ENCODE measurements at regions not wholly inside any gene's neighbourhood (a gene's known extent, or its start where the extent isn't known, plus 50 kb on each side); places are given as distances from the start of the nearest gene placed in this dataset.

- TF ChIP-seq, protein P1, sequence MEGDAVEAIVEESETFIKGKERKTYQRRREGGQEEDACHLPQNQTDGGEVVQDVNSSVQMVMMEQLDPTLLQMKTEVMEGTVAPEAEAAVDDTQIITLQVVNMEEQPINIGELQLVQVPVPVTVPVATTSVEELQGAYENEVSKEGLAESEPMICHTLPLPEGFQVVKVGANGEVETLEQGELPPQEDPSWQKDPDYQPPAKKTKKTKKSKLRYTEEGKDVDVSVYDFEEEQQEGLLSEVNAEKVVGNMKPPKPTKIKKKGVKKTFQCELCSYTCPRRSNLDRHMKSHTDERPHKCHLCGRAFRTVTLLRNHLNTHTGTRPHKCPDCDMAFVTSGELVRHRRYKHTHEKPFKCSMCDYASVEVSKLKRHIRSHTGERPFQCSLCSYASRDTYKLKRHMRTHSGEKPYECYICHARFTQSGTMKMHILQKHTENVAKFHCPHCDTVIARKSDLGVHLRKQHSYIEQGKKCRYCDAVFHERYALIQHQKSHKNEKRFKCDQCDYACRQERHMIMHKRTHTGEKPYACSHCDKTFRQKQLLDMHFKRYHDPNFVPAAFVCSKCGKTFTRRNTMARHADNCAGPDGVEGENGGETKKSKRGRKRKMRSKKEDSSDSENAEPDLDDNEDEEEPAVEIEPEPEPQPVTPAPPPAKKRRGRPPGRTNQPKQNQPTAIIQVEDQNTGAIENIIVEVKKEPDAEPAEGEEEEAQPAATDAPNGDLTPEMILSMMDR (conservative IDR thresholded peaks at IDR 0.05; ENCODE audit: low read depth in 2 of 2) = no peak
- TF ChIP-seq, protein P2, sequence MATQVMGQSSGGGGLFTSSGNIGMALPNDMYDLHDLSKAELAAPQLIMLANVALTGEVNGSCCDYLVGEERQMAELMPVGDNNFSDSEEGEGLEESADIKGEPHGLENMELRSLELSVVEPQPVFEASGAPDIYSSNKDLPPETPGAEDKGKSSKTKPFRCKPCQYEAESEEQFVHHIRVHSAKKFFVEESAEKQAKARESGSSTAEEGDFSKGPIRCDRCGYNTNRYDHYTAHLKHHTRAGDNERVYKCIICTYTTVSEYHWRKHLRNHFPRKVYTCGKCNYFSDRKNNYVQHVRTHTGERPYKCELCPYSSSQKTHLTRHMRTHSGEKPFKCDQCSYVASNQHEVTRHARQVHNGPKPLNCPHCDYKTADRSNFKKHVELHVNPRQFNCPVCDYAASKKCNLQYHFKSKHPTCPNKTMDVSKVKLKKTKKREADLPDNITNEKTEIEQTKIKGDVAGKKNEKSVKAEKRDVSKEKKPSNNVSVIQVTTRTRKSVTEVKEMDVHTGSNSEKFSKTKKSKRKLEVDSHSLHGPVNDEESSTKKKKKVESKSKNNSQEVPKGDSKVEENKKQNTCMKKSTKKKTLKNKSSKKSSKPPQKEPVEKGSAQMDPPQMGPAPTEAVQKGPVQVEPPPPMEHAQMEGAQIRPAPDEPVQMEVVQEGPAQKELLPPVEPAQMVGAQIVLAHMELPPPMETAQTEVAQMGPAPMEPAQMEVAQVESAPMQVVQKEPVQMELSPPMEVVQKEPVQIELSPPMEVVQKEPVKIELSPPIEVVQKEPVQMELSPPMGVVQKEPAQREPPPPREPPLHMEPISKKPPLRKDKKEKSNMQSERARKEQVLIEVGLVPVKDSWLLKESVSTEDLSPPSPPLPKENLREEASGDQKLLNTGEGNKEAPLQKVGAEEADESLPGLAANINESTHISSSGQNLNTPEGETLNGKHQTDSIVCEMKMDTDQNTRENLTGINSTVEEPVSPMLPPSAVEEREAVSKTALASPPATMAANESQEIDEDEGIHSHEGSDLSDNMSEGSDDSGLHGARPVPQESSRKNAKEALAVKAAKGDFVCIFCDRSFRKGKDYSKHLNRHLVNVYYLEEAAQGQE (IDR thresholded peaks at IDR 0.05; ENCODE audit: unreplicated experiment) = no peak
- no peak for TF ChIP-seq NANOG (IDR thresholded peaks at IDR 0.05; ENCODE audit: borderline replicate concordance)
Observed at GRCh38 chr18:41461114-41461513, 493.9 kb upstream of the PIK3C3 start (continued).

GRCh38 chr18:41459656-41460055 lies 495.4 kb upstream of the PIK3C3 start:
- H3K4me3 ChIP-seq = no peak overlapping the region
- peaks cover 22% of the 10 kb centered on the region; the same call in 1 of the 2 replicates for H3K4me1 ChIP-seq (ENCODE audit: insufficient read depth)
- no peak overlapping the region for H2AFZ ChIP-seq
- no peaks in the 10 kb centered on the region for H3K79me2 ChIP-seq (replicated peaks; ENCODE audit: insufficient read depth)
- Mint-ChIP-seq H3K4me1 (peaks cover 19% of the 10 kb centered on the region), H3K27me3 (ENCODE audit: insufficient read depth, low read depth, poor library complexity) (no peaks in the 10 kb centered on the region), H3K27ac (no peak overlapping the region), H3K4me3 (no peak overlapping the region), H3K9me3 (no peaks in the 10 kb centered on the region), H3K36me3 (ENCODE audit: low read depth) (no peaks in the 10 kb centered on the region)
- H4K20me1 ChIP-seq (replicated peaks; ENCODE audit: insufficient read depth) = no peaks in the 10 kb centered on the region
- H3K9me2 ChIP-seq (ENCODE audit: insufficient read depth) = no peaks in the 10 kb centered on the region
- H3K27ac ChIP-seq (ENCODE audit: low read depth) = no peak overlapping the region
- H3K4me2 ChIP-seq = no peak overlapping the region
- ATAC-seq (no peak), DNase-seq (ENCODE audit: low spot score) (no peak)
- no peaks in the 10 kb centered on the region for H3K27me3 ChIP-seq (ENCODE audit: insufficient read depth)
- no peaks in the 10 kb centered on the region for H3F3A ChIP-seq (replicated peaks; ENCODE audit: low read depth)
- H3K36me3 ChIP-seq (ENCODE audit: insufficient read depth) = no peaks in the 10 kb centered on the region
- no peak for TF ChIP-seq ZNF331 (CRISPR knock-in tag; IDR thresholded peaks at IDR 0.05; ENCODE audit: low read depth)
- TF ChIP-seq EZH2 (IDR thresholded peaks at IDR 0.05; ENCODE audit: low read depth, unreplicated experiment) = no peak
- no peak for TF ChIP-seq ZNF462 (CRISPR knock-in tag; IDR thresholded peaks at IDR 0.05)
- TF ChIP-seq EZH2phosphoT487 (IDR thresholded peaks at IDR 0.05; ENCODE audit: unreplicated experiment) = no peak
- TF ChIP-seq JUNB (IDR thresholded peaks at IDR 0.05; ENCODE audit: unreplicated experiment) = no peak
- TF ChIP-seq STAT1 (IDR thresholded peaks at IDR 0.05; ENCODE audit: unreplicated experiment) = no peak
- TF ChIP-seq ZNF114 (CRISPR knock-in tag; IDR thresholded peaks at IDR 0.05) = no peak
- TF ChIP-seq POLR2AphosphoS5 (IDR thresholded peaks at IDR 0.05; ENCODE audit: low read depth) = no peak
- no peak for TF ChIP-seq ETS1 (IDR thresholded peaks at IDR 0.05)

All from GM23338 (cell line).